22Rv1 (cell line): ENCODE measurements at regions not wholly inside any gene's neighbourhood (a gene's known extent, or its start where the extent isn't known, plus 50 kb on each side); places are given as distances from the start of the nearest gene placed in this dataset.

Experiments used
- ZFX ChIP-seq: fragments of 450-650 bp; IDR thresholded peaks from 2 replicates; pipeline ENCODE4 v1.6.1; 2017; ENCODE audit warnings: antibody characterized with exemption, borderline replicate concordance
- TF ChIP-seq, protein P1 (sequence below): fragments of 450-650 bp; IDR thresholded peaks from 2 replicates; pipeline ENCODE4 v1.5.1; 2017; ENCODE audit warnings: mild to moderate bottlenecking

DNA sequence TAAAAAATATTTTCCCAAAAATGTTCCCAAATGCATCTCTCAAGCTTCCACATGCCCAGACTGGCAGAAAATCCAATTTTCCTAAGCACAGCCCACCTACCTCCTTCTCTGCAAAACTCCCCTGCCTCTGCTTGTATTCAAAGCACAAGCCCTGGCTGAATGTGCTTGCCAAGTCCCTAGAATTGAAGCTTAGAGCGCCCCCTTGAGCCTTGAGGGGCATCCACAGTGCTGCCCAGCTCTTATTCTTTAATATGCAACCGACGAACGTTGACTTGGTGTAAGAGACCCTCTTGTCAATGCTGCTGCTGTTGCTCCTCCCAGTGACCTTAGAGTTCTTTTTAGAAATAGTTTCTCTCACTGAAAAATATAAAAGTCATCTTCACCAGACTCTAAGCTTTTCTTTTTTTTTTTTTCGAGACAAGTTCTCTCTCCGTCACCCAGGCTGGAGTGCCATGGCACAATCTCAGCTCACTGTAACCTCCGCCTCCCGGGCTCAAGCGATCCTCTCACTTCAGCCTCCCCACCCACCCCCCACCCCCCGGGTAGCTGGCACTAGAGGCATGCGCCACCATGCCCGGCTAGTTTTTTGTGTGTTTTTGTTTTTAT is 63.5 kb upstream of the CAPRIN1 start:
- TF ChIP-seq, protein P1, sequence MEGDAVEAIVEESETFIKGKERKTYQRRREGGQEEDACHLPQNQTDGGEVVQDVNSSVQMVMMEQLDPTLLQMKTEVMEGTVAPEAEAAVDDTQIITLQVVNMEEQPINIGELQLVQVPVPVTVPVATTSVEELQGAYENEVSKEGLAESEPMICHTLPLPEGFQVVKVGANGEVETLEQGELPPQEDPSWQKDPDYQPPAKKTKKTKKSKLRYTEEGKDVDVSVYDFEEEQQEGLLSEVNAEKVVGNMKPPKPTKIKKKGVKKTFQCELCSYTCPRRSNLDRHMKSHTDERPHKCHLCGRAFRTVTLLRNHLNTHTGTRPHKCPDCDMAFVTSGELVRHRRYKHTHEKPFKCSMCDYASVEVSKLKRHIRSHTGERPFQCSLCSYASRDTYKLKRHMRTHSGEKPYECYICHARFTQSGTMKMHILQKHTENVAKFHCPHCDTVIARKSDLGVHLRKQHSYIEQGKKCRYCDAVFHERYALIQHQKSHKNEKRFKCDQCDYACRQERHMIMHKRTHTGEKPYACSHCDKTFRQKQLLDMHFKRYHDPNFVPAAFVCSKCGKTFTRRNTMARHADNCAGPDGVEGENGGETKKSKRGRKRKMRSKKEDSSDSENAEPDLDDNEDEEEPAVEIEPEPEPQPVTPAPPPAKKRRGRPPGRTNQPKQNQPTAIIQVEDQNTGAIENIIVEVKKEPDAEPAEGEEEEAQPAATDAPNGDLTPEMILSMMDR: peak; percentile 72
- no peak for TF ChIP-seq ZFX
